Stimulated activated CD8-positive, alpha-beta memory T cell treated with anti-CD3 and anti-CD28 coated beads, Interleukin-12 subunit alpha, Interleukin-12 subunit beta, amount 100 ng/mL, for 24 hours (primary cell): ENCODE measurements at regions not wholly inside any gene's neighbourhood (a gene's known extent, or its start where the extent isn't known, plus 50 kb on each side); places are given as distances from the start of the nearest gene placed in this dataset.
"Not testable (repeated sequence)": the region's sequence is repeated elsewhere in the genome, so short reads cannot be mapped to it uniquely, and the experiment has no call there.

Experiments used
- DNase-seq: peaks from one replicate; pipeline ENCODE4 v3.0.0-alpha.2; 2020; ENCODE audit errors: extremely low read depth

GRCh38 chrY:7656596-7656995 lies 745.0 kb upstream of the AMELY start:
- DNase-seq = no peak

DNA sequence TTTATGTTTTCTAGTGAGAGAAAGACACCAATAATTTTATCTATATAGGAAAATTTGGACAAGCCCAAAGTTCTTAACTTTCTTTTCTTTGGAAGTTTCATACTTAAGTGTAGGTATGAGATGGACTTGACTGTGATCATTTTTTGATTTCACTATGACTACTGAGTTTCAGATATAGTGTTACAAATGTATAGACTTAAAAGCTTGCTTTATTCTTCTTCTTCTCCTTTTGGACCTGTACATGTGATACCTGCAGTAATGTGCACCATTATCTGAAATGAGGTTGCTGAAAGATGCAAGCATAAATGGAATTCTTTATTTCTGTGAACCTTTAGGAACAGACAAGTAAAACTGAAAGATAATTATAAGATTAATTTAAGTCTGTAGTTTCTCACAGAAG lies 743.4 kb upstream of the AMELY start:
- no peak for DNase-seq

DNA sequence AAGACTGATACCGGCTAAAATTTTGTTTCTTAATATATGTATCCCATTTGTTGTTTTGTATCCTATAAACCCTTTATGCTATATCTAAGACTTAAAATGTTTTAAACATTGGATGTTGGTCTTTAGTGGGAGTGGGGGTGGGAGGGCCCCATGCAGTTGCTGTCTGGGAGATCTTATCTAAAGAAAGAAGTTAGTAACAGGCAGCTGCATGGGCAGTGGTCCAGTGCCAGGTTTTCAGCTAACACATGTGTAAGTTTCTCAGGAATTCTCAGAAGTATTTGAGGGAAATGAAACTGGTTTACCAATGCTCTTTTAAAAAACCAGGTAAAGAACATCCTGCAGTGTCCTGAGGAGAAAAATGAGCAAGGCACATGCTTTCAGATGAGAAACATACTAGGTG lies 738.3 kb upstream of the AMELY start:
- not testable (repeated sequence) for DNase-seq
